ENCODE measurements at regions not wholly inside any gene's neighbourhood (a gene's known extent, or its start where the extent isn't known, plus 50 kb on each side); places are given as distances from the start of the nearest gene placed in this dataset.
A peak's percentile ranks its signal among the peaks of the same experiment; 100 is the strongest.

- in situ Hi-C loops (cut with HindIII; ENCODE audit: extremely low pct_ligation_motif_present, low pct_unique_long_range_greater_than_20kb) (no loop called here), intact Hi-C loops (cut with micrococcal nuclease; ENCODE audit: unreplicated experiment) (no loop called here)
- DNase-seq (ENCODE audit: low spot score) (no peak), ATAC-seq (no peak), FAIRE-seq (no peak)
- H3K36me3 ChIP-seq (replicated peaks in 1 of 2; ENCODE audit: control insufficient read depth in 1 of 2, insufficient read depth in 2 of 2, low read length in 2 of 2): no peaks in the 10 kb centered on the region
- no peaks in the 10 kb centered on the region for H4K20me1 ChIP-seq (ENCODE audit: insufficient read depth, low read length)
- peaks cover 0 to 7% of the 10 kb centered on the region in 2 experiments; a peak in 1 of 5 replicates for H3K27me3 ChIP-seq (ENCODE audit: control insufficient read depth in 1 of 2, insufficient read depth in 2 of 2, low read length in 2 of 2)
- H3K4me1 ChIP-seq (ENCODE audit: insufficient read depth, low read length): no peaks in the 10 kb centered on the region
- POLR2A ChIA-PET: no interaction called here
- H3K9ac ChIP-seq (ENCODE audit: insufficient read depth, low read depth, low read length): no peak overlapping the region
- H2AFZ ChIP-seq (ENCODE audit: low read length): no peak overlapping the region
- BruUV-seq (replicated peaks): no TSS peak
- CTCF ChIA-PET (ENCODE audit: low intra/inter-chr PET ratio, low total read pairs): no interaction called here
- no peaks in the 10 kb centered on the region for H3K79me2 ChIP-seq (ENCODE audit: insufficient read depth, low read length)
- H3K4me2 ChIP-seq (ENCODE audit: low read depth, low read length): no peak overlapping the region
- 4% methylated on average over 6 of the region's 6 CpGs for WGBS (ENCODE audit: low lambda C conversion rate)
- H3K4me3 ChIP-seq (replicated peaks in 1 of 3; ENCODE audit: insufficient read depth in 1 of 3, low read depth in 2 of 3, low read length in 3 of 3): no peak overlapping the region
- no peaks in the 10 kb centered on the region for H3K9me3 ChIP-seq (ENCODE audit: low read length)
- TF ChIP-seq ZNF652 (CRISPR knock-in tag; IDR thresholded peaks at IDR 0.05; ENCODE audit: borderline replicate concordance, low read depth) (0 out of 2 replicates have a peak, but pooled peaks have one; percentile 23), SALL2 (CRISPR knock-in tag; IDR thresholded peaks at IDR 0.05) (no peak)
- no peak overlapping the region for H3K27ac ChIP-seq (ENCODE audit: extremely low read length, insufficient read depth, low read length)
Measured at GRCh38 chr12:66804563-66804974, 125.7 kb upstream of the GRIP1 start.

- H3K79me2 ChIP-seq (ENCODE audit: insufficient read depth, low read length): no peaks in the 10 kb centered on the region
- H3K4me3 ChIP-seq (replicated peaks in 1 of 3; ENCODE audit: insufficient read depth in 1 of 3, low read depth in 2 of 3, low read length in 3 of 3): no peak overlapping the region
- no peak overlapping the region for H2AFZ ChIP-seq (ENCODE audit: low read length)
- in situ Hi-C loops (cut with HindIII; ENCODE audit: extremely low pct_ligation_motif_present, low pct_unique_long_range_greater_than_20kb) (no loop called here), intact Hi-C loops (cut with micrococcal nuclease; ENCODE audit: unreplicated experiment) (no loop called here)
- FAIRE-seq (no peak), DNase-seq (ENCODE audit: low spot score) (no peak), ATAC-seq (no peak)
- H3K27me3 ChIP-seq (ENCODE audit: control insufficient read depth in 1 of 2, insufficient read depth in 2 of 2, low read length in 2 of 2): peaks cover 0 to 5% of the 10 kb centered on the region in 2 experiments; a peak in 1 of 5 replicates
- POLR2A ChIA-PET: no interaction called here
- H3K4me1 ChIP-seq (ENCODE audit: insufficient read depth, low read length): no peaks in the 10 kb centered on the region
- 0% methylated on average over 1 of the region's 1 CpG for WGBS (ENCODE audit: low lambda C conversion rate)
- no peak overlapping the region for H3K9ac ChIP-seq (ENCODE audit: insufficient read depth, low read depth, low read length)
- CTCF ChIA-PET (ENCODE audit: low intra/inter-chr PET ratio, low total read pairs): no interaction called here
- H3K27ac ChIP-seq (ENCODE audit: extremely low read length, insufficient read depth, low read length): no peak overlapping the region
- H4K20me1 ChIP-seq (ENCODE audit: insufficient read depth, low read length): no peaks in the 10 kb centered on the region
- BruUV-seq (replicated peaks): no TSS peak
- no peak overlapping the region for H3K4me2 ChIP-seq (ENCODE audit: low read depth, low read length)
- TF ChIP-seq IKZF4 (CRISPR knock-in tag; IDR thresholded peaks at IDR 0.05; ENCODE audit: borderline replicate concordance, low read depth, not compliant biosample characterization): no peak
- TF ChIP-seq NFE2L2 (IDR thresholded peaks at IDR 0.05; ENCODE audit: low read length): no peak
- TF ChIP-seq FIP1L1 (IDR thresholded peaks at IDR 0.05; ENCODE audit: borderline replicate concordance, insufficient read depth, low read depth, low read length): no peak
- TF ChIP-seq ZNF879 (CRISPR knock-in tag; IDR thresholded peaks at IDR 0.05): no peak
- no peak for TF ChIP-seq FOSL1 (CRISPR knock-in tag; IDR thresholded peaks at IDR 0.05; ENCODE audit: borderline replicate concordance)
- TF ChIP-seq NCOA2 (CRISPR knock-in tag; IDR thresholded peaks at IDR 0.05): no peak
- no peak for TF ChIP-seq RARG (CRISPR knock-in tag; IDR thresholded peaks at IDR 0.05; ENCODE audit: low read depth)
- no peaks in the 10 kb centered on the region for H3K36me3 ChIP-seq (replicated peaks in 1 of 2; ENCODE audit: control insufficient read depth in 1 of 2, insufficient read depth in 2 of 2, low read length in 2 of 2)
- no peaks in the 10 kb centered on the region for H3K9me3 ChIP-seq (ENCODE audit: low read length)
Measured at GRCh38 chr12:66808606-66809005, 129.7 kb upstream of the GRIP1 start.

Measured in HepG2 (cell line).